ELF-1 (cell line): ENCODE measurements at regions not wholly inside any gene's neighbourhood (a gene's known extent, or its start where the extent isn't known, plus 50 kb on each side); places are given as distances from the start of the nearest gene placed in this dataset.
A peak's percentile ranks its signal among the peaks of the same experiment; 100 is the strongest.
"Not testable (repeated sequence)": the region's sequence is repeated elsewhere in the genome, so short reads cannot be mapped to it uniquely, and the experiment has no call there.

Experiments used
- DNase-seq: peaks from one replicate; pipeline ENCODE4 v3.0.0-alpha.2; 2016; ENCODE audit warnings: low read depth, low spot score

GRCh38 chr7:113247198-113247597 lies 128.8 kb upstream of the SMIM30 start:
- no peak for DNase-seq

DNA sequence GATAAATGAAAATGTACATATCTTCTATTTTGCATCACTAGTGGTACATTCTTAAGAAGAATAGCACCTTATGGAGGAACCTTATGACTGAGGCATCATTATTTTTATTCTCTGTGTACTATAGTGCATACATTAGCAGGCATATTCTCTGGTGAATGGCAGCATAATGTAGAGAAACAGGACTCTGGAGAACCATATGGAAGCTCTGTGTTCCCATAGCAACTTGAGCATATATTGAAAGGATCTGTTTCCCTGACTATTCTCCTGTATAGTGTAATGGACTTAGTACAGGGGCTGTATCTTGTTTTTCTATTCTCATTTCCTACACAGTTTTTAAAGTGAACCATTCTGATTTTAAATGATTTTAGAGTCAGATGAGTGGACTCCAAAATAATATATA lies 128.4 kb upstream of the SMIM30 start:
- DNase-seq: no peak

DNA sequence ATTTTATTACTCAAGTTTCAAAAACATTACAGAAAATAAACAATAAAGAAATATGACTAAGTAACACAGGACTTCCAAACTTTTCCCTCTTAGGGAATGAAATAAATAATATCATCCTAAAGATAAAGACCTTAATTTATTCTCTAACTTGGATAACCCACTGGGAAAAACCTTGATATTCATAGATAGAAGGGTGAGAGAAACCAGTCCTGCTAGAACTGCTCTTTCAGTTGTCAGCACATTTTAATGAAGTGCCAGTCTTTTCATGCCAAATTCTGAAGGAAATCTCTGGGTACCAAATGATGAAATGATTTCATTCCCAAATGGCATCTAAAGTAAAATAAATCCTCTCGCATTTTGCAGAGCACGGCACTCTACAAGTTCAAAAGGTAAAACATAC lies 114.5 kb upstream of the SMIM30 start:
- no peak for DNase-seq

GRCh38 chr7:113230691-113231090 lies 112.3 kb upstream of the SMIM30 start:
- no peak for DNase-seq

DNA sequence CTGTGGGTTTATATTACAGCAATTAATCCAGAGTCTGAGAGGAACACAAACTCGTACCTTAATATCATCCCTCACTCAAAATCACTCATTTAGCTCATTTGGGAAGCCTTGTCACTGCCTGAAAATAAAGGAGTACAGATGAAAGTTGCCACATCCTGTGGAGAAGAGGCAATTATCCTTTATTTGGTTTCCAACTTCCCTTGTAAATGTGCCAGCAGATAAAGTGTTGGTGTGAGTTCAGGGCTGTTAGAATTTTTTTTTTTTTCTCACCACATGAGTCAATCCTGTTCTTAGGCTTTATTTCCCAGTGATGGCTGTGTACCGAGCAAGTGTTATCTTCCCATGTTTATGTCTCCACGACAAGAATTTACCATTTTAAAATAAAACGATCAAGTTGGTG lies 99.0 kb upstream of the SMIM30 start:
- no peak for DNase-seq

DNA sequence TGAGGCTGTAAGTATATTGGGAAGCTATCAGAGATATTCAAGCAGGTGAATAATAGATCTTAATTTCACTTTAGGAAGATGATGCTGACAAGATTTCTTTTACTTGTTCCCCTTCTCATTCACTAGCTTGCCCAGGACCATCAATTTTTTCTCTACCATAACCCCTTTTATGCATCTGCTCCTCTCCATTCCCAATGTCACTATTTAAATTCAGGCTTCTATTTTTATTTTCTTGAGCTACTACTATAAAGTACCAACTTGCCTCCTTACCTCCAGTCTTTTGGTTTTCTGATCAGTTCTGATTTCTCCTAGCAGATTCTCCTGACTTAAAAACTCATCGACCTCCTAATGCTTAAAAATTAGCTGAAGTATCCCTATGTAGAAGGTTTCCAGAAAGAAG lies 97.7 kb upstream of the SMIM30 start:
- DNase-seq: no peak

GRCh38 chr7:113209449-113210203 lies 91.3 kb upstream of the SMIM30 start:
- no peak for DNase-seq

GRCh38 chr7:113207931-113208330 lies 89.6 kb upstream of the SMIM30 start:
- DNase-seq: no peak

- no peak for DNase-seq
Measured at GRCh38 chr7:113207441-113207840, 89.1 kb upstream of the SMIM30 start.

- DNase-seq: no peak
Measured at GRCh38 chr7:113204415-113204814, 86.1 kb upstream of the SMIM30 start.

DNA sequence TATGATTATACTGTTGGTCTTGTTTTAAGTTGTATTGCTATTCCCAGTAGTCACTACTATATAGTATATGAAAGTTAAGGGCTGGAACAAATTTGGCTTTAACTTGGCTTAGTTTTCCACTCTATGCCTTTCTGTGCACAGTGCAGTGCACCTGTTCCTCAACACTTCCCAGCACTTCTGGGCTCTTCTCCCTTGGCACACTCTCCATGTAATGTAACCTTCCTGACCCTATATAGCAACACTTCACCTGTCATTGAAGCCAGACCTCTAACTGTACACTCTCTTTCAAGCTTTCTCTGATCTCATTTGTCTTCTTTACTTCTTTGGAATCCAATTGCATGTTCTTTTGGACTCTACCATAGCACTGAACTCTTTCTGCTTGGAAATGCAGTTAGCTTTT lies 83.9 kb upstream of the SMIM30 start:
- DNase-seq: no peak

GRCh38 chr7:113200281-113200680 lies 81.9 kb upstream of the SMIM30 start:
- no peak for DNase-seq

DNA sequence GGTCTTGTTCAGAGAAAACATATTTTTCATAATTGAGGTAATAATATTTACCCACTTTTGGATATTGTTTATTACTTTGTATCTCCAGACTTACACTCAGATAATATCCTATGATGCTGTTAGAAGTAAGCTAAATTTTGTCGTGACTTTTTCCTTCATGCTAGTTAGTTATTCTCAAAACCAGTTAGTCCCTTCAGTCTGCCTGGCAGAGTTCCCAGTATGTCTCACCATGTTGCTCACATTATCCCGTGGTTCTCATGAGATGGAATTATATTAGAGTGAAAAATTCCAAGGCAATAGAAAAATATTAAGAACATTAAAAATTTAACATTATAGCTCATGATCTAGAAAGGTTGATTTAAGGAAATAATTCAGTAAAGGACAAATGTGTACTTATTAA lies 81.5 kb upstream of the SMIM30 start:
- DNase-seq: no peak

GRCh38 chr7:113199136-113199535 lies 80.8 kb upstream of the SMIM30 start:
- DNase-seq: no peak

- no peak for DNase-seq
Measured at GRCh38 chr7:113198226-113198625, 79.9 kb upstream of the SMIM30 start.

DNA sequence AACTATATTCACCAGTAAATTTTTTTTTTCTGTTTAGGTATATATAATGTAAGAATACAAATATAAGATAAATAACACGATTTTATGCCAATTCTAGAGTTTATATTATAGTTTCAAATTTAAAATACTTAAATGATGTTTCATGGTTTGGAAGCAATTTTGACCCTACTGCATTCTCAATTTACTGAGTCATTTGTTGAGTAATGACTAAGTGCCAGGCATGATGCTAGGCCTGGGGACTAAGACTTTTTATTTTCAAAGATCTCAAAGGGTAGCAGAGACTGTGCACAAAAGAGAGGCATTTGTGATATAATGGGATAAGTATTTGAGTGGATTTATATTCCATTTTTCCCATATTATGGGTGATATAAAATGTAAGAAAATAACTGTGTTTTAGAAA lies 78.9 kb upstream of the SMIM30 start:
- DNase-seq: no peak

DNA sequence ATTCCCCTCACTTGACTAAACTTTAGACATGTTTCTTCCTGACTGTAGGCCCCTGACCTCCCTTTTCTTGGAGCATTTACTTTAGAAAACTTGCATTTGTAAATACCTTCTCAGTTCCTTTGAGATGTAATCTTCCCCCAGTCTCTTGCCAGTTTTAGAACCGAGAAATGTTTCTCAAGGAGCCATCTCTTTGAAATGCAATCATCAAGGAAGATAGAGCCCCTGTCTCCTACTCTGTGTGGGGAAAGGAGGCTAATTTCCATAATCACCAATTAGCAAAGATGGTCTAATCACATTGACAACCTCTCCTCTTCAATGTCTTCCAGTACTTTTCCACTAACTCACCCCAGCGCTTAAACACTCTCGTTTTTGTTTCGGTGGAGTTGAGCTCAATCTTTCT lies 70.0 kb upstream of the SMIM30 start:
- peak; percentile 23 for DNase-seq

DNA sequence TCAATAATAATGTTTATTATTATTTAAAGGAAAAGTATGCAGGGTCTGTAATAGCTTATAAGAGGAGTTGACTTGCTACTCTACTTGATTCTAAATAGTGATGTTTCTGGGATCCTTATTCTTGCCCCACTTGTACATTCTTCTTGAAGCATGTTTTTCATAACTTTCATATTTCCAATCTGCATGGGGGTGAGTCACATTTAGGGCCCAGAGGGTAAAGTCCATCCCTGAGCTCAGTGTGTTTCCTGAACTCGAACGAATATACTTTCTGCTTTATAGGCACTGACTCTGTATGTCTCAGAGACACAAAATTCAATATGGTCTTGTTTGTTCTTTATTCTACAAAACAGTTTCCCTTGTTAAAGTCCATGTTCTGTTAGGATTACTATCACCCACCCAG lies 61.0 kb upstream of the SMIM30 start:
- DNase-seq: no peak

- no peak for DNase-seq
Measured at GRCh38 chr7:113176836-113177235, 58.5 kb upstream of the SMIM30 start.

GRCh38 chr7:113176180-113176579 lies 57.8 kb upstream of the SMIM30 start:
- DNase-seq: not testable (repeated sequence)

DNA sequence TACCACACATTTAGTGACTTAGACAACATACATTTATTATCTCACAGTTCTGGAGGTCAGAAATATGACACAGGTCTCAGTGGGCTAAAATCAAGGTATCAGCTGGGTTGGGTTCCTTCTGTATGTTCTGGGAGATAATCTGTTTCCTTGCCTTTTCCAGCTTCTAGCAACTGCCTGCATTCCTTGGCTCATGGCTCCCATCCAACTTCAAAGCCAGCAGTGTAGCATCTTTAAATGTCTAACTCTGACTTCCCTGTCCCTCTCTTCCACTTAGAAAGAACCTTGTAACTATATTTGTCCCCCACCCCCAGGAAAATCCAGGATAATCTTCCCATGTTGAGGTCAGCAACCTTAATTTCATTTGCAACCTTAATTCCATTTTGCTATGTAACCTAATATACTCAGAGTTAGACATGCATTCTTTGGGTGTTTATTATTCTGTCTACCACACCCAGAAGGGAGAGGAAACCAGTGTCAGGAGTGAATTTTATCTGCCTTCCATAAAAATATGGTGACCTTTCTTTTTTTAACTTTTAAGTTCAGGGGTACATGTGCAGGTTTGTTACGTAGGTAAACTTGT lies 57.3 kb upstream of the SMIM30 start:
- no peak for DNase-seq

- no peak for DNase-seq
Measured at GRCh38 chr7:113172726-113173125, 54.4 kb upstream of the SMIM30 start.

DNA sequence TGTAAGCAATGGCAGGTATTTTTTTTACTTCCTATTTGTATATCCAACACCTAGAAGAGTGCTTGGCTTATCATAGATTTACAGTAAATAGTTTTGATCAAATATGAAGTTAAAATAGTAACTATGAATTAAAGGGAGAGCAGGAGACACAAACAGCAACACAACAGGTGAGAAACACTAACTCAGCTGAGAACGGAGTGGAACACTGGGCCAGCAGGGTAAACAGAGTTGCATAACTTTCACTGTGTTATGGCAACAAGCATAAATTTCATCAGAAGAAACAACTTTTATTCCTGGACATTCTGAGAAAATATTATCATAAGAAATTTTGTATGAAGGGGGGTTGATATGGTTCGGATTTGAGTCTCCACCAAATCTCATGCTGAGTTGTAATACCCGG lies 52.2 kb upstream of the SMIM30 start:
- DNase-seq: no peak
